VCaP (cell line): ENCODE measurements at regions not wholly inside any gene's neighbourhood (a gene's known extent, or its start where the extent isn't known, plus 50 kb on each side); places are given as distances from the start of the nearest gene placed in this dataset.

ENCODE experiments used
- H3K27ac ChIP-seq: fragments of 450-650 bp; 2 replicates; pipeline ENCODE4 v1.5.1; 2017
- CTCF ChIP-seq: fragments of 450-650 bp; conservative IDR thresholded peaks from 2 replicates; pipeline ENCODE4 v1.5.1; 2017; ENCODE audit warnings: mild to moderate bottlenecking, moderate library complexity

GRCh38 chrX:150063674-150064073 lies 125.4 kb upstream of the EOLA2 start:
- TF ChIP-seq CTCF = no peak
- no peak overlapping the region for H3K27ac ChIP-seq

- TF ChIP-seq CTCF = no peak
- H3K27ac ChIP-seq = no peak overlapping the region
These were observed 135.9 kb upstream of the EOLA2 start for GRCh38 chrX:150074175-150074574.

- TF ChIP-seq CTCF = no peak
- no peak overlapping the region for H3K27ac ChIP-seq
These were observed 142.2 kb upstream of the EOLA2 start for GRCh38 chrX:150080497-150080896.

- no peak overlapping the region for H3K27ac ChIP-seq
- TF ChIP-seq CTCF = no peak
These were observed 142.8 kb upstream of the EOLA2 start for GRCh38 chrX:150081076-150081475.

- no peak for TF ChIP-seq CTCF
- H3K27ac ChIP-seq = peak overlapping the region; percentile 91
These were observed 146.4 kb upstream of the EOLA2 start for GRCh38 chrX:150084496-150085229.

GRCh38 chrX:150085881-150086280 lies 147.6 kb upstream of the EOLA2 start:
- H3K27ac ChIP-seq = peak overlapping the region; percentile 91
- TF ChIP-seq CTCF = no peak

DNA sequence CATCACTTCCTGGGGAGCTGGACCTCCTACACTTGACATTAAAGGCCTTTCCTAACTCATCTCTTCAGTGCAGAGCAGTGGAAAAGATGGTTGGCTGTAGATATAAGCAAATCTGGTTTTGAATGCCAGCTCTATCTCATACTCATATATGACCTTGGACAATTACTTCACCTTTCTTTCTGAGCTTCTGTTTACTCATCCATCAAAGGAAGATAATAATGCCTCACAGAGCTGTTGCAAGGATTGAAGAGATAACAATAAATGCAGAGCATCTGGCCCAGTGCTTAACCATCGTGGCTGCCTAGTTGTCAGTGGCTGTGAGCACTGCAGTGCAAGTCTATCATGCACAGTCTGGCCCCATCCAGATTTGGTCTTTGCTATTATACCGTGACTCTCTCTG lies 148.1 kb upstream of the EOLA2 start:
- H3K27ac ChIP-seq = peak overlapping the region; percentile 91
- TF ChIP-seq CTCF = no peak
